PC-9 (cell line): ENCODE measurements at regions not wholly inside any gene's neighbourhood (a gene's known extent, or its start where the extent isn't known, plus 50 kb on each side); places are given as distances from the start of the nearest gene placed in this dataset.

Source experiments
- BruUV-seq: library from RNA; stranded (reverse); fragments of 400-500 nt; replicated peaks from 2 replicates; lab custom pipeline; 2021; lab: Mats Ljungman, UMichigan
- CTCF ChIA-PET: fragments of 300-600 bp; sonication (Branson Sonifier 250); formaldehyde crosslinking; loops from one replicate; lab custom pipeline; 2022; ENCODE audit warnings: antibody characterized with exemption; lab: Charles Lee
- POLR2A ChIA-PET: fragments of 300-600 bp; sonication (Branson Sonifier 250); formaldehyde crosslinking; loops from one replicate; lab custom pipeline; 2022; ENCODE audit warnings: antibody characterized with exemption; ENCODE audit not compliant: unreplicated experiment; lab: Charles Lee
- DNase-seq, 2 experiments: peaks; one replicate each; pipeline versions ENCODE4 v3.0.0 to v3.0.0-alpha.2; 2015 to 2022; ENCODE audit warnings: mixed read lengths in 1 of 2
- H2AFZ ChIP-seq: fragments of 200-600 bp; sonication (generic); 2 replicates; pipeline ENCODE4 v1.8.1; 2017; ENCODE audit warnings: antibody characterized with exemption
- H3F3A ChIP-seq: fragments of 200-600 bp; sonication (generic); 2 replicates; pipeline ENCODE4 v1.8.1; 2017; ENCODE audit warnings: antibody characterized with exemption, mild to moderate bottlenecking, low read depth; ENCODE audit not compliant: insufficient read depth
- H3K27ac ChIP-seq: fragments of 200-600 bp; sonication (generic); 2 replicates; pipeline ENCODE4 v1.6.1; 2016; ENCODE audit warnings: mixed run types
- H3K27me3 ChIP-seq: fragments of 200-600 bp; sonication (generic); 2 replicates; pipeline ENCODE4 v1.6.1; 2016; ENCODE audit warnings: low read depth, mixed run types; ENCODE audit not compliant: insufficient read depth
- H3K36me3 ChIP-seq: fragments of 200-600 bp; sonication (generic); 2 replicates; pipeline ENCODE4 v1.6.1; 2016; ENCODE audit warnings: low read depth, mixed run types
- H3K4me1 ChIP-seq: fragments of 200-600 bp; sonication (generic); replicated peaks from 2 replicates; pipeline ENCODE4 v1.6.1; 2016; ENCODE audit warnings: mixed run types; ENCODE audit not compliant: insufficient read depth
- H3K4me2 ChIP-seq: fragments of 200-600 bp; sonication (generic); 2 replicates; pipeline ENCODE4 v1.6.1; 2017; ENCODE audit warnings: mixed run types
- H3K4me3 ChIP-seq: fragments of 200-600 bp; sonication (generic); 2 replicates; pipeline ENCODE4 v1.6.1; 2016; ENCODE audit warnings: mixed run types
- H3K79me2 ChIP-seq: fragments of 200-600 bp; sonication (generic); 2 replicates; pipeline ENCODE4 v1.6.1; 2017; ENCODE audit warnings: low read depth, mixed run types
- H3K9me2 ChIP-seq: fragments of 200-600 bp; sonication (generic); 2 replicates; pipeline ENCODE4 v1.8.1; 2017; ENCODE audit warnings: mild to moderate bottlenecking; ENCODE audit not compliant: insufficient read depth
- H3K9me3 ChIP-seq: fragments of 200-600 bp; sonication (generic); 2 replicates; pipeline ENCODE4 v1.8.1; 2016; ENCODE audit warnings: low read depth; ENCODE audit not compliant: insufficient read depth
- H4K20me1 ChIP-seq: fragments of 200-600 bp; sonication (generic); 2 replicates; pipeline ENCODE4 v1.8.1; 2017; ENCODE audit not compliant: insufficient read depth
- EZH2 ChIP-seq: fragments of 200-600 bp; sonication (generic); IDR thresholded peaks from 2 replicates; pipeline ENCODE4 v1.8.0; 2017; ENCODE audit warnings: antibody characterized with exemption, low read depth
- intact Hi-C: fragments of 100-400 bp; cut with micrococcal nuclease; formaldehyde crosslinking; loops from one replicate; pipeline ENCODE4 v1.10.0; 2022; ENCODE audit not compliant: unreplicated experiment
- TF ChIP-seq, protein P1 (sequence below): fragments of 200-600 bp; sonication (generic); conservative IDR thresholded peaks from 2 replicates; pipeline ENCODE4 v1.6.1; 2017; ENCODE audit warnings: mixed run types, antibody characterized with exemption, mild to moderate bottlenecking, moderate library complexity

GRCh38 chrX:16028576-16028975 lies 94.8 kb upstream of the GRPR start:
- TF ChIP-seq, protein P1, sequence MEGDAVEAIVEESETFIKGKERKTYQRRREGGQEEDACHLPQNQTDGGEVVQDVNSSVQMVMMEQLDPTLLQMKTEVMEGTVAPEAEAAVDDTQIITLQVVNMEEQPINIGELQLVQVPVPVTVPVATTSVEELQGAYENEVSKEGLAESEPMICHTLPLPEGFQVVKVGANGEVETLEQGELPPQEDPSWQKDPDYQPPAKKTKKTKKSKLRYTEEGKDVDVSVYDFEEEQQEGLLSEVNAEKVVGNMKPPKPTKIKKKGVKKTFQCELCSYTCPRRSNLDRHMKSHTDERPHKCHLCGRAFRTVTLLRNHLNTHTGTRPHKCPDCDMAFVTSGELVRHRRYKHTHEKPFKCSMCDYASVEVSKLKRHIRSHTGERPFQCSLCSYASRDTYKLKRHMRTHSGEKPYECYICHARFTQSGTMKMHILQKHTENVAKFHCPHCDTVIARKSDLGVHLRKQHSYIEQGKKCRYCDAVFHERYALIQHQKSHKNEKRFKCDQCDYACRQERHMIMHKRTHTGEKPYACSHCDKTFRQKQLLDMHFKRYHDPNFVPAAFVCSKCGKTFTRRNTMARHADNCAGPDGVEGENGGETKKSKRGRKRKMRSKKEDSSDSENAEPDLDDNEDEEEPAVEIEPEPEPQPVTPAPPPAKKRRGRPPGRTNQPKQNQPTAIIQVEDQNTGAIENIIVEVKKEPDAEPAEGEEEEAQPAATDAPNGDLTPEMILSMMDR: no peak
- TF ChIP-seq EZH2: no peak
- Histone ChIP-seq H3K27me3 (no peaks in the 10 kb centered on the region), H2AFZ (no peak overlapping the region), H3K9me2 (no peaks in the 10 kb centered on the region), H3K36me3 (no peaks in the 10 kb centered on the region), H3K79me2 (no peaks in the 10 kb centered on the region), H3K27ac (no peak overlapping the region), H3K4me2 (no peak overlapping the region), H3K4me3 (no peak overlapping the region), H3K4me1 (peaks cover 14% of the 10 kb centered on the region; the same call in 1 of the 2 replicates), H3K9me3 (no peaks in the 10 kb centered on the region), H3F3A (no peaks in the 10 kb centered on the region; the same call in 1 of the 2 replicates), H4K20me1 (no peaks in the 10 kb centered on the region)
- no TSS peak for BruUV-seq
- ChIA-PET CTCF (no interaction called here), POLR2A (no interaction called here)
- intact Hi-C loops: no loop called here
- DNase-seq: no peak

DNA sequence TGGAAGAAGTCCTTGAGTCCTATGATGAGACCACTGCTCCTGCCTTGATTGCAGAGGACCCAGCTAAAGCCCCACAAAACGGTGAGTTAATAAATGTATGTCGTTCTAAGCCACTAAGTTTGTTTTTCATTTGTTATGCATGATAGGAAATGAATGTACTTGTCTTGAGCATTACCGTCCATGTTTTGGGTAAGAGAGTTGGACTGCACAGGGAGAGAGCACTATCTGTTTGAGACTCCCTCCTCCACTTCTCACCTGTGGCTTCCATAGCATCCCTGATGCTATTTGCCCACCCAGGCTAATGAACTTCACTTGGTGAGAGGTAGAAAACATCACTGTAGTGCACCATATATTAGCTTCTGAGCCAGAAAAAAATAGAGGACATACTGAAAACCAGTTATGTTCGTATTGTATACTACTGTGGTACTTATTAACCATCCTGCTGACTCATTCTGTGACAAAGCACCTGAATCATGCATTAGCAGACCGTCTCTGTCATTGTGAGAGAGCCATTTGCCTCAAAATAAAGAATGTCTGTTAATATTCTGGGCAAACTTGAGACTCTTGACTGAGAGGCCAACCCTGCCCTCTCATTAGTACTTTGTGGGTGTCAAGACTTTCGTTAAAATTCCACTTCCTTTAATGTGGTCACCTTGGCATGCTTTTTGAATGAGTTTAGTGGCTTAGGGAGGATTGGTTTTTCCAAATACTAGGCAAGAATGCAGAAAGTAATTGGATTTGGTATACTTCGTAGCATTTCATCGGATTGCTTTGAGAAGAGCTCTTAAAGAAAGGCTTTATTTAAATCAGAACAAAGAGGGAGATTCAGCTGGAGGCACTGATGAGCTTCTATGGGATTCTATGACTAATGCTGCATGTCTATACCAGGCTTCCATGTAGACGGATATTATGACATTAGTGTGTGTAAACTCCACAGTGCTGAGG lies 99.3 kb upstream of the GRPR start:
- POLR2A ChIA-PET: interaction anchor here (0.6 kb wide), 2 partner anchors 571 to 817 kb away, joined by 3 to 5 read pairs; no protein-coding TSS in a partner anchor
- H3K27ac ChIP-seq: peak overlapping the region; percentile 55
- no peaks in the 10 kb centered on the region for H3K36me3 ChIP-seq
- TF ChIP-seq, protein P1: no peak
- no peak for TF ChIP-seq EZH2
- H4K20me1 ChIP-seq: no peaks in the 10 kb centered on the region
- no peaks in the 10 kb centered on the region; the same call in 1 of the 2 replicates for H3F3A ChIP-seq
- intact Hi-C loops: loop anchor here (5.0 kb wide), 1 partner anchor 77 kb away; no protein-coding TSS in a partner anchor
- H3K27me3 ChIP-seq: no peaks in the 10 kb centered on the region
- H3K79me2 ChIP-seq: no peaks in the 10 kb centered on the region
- peaks cover 14% of the 10 kb centered on the region; the same call in 1 of the 2 replicates for H3K4me1 ChIP-seq
- no peak overlapping the region for H2AFZ ChIP-seq
- BruUV-seq: TSS peak; percentile 21
- H3K9me2 ChIP-seq: no peaks in the 10 kb centered on the region
- CTCF ChIA-PET: no interaction called here
- peak overlapping the region; percentile 35 for H3K4me2 ChIP-seq
- H3K9me3 ChIP-seq: no peaks in the 10 kb centered on the region
- H3K4me3 ChIP-seq: no peak overlapping the region
- DNase-seq: peak in 1 of 2 experiments; percentile 18

GRCh38 chrX:16022580-16023200 lies 100.7 kb upstream of the GRPR start:
- Histone ChIP-seq H3K79me2 (no peaks in the 10 kb centered on the region), H3K9me3 (no peaks in the 10 kb centered on the region), H3K4me3 (no peak overlapping the region), H3K4me1 (peaks cover 14% of the 10 kb centered on the region; the same call in 1 of the 2 replicates), H4K20me1 (no peaks in the 10 kb centered on the region), H3K9me2 (no peaks in the 10 kb centered on the region), H3K4me2 (no peak overlapping the region), H3K36me3 (no peaks in the 10 kb centered on the region), H3K27ac (peak overlapping the region; percentile 55; the same call in 1 of the 2 replicates), H3K27me3 (no peaks in the 10 kb centered on the region), H3F3A (no peaks in the 10 kb centered on the region; the same call in 1 of the 2 replicates), H2AFZ (no peak overlapping the region)
- CTCF ChIA-PET: no interaction called here
- no peak for TF ChIP-seq EZH2
- TF ChIP-seq, protein P1: no peak
- peak in 1 of 2 experiments; percentile 3 for DNase-seq
- POLR2A ChIA-PET: no interaction called here
- BruUV-seq: no TSS peak
- intact Hi-C loops: loop anchor here (5.0 kb wide), 1 partner anchor 75 kb away; no protein-coding TSS in a partner anchor
